GM19372 (cell line): ENCODE measurements at regions not wholly inside any gene's neighbourhood (a gene's known extent, or its start where the extent isn't known, plus 50 kb on each side); places are given as distances from the start of the nearest gene placed in this dataset.
"Not testable (repeated sequence)": the region's sequence is repeated elsewhere in the genome, so short reads cannot be mapped to it uniquely, and the experiment has no call there.

Experiments
- ATAC-seq: cut with Tn5 transposase; IDR thresholded peaks from one replicate; pipeline ENCODE4 v1.9.1; 2021; ENCODE audit warnings: mild to moderate bottlenecking, low read depth, moderate library complexity; ENCODE audit not compliant: unreplicated experiment

GRCh38 chr13:106108346-106108745 lies 427.1 kb downstream of the EFNB2 start:
- ATAC-seq: no peak

- ATAC-seq: no peak
Observed at GRCh38 chr13:106107061-106107460, 428.4 kb downstream of the EFNB2 start.

- ATAC-seq: no peak
Observed at GRCh38 chr13:106105153-106105552, 430.3 kb downstream of the EFNB2 start.

- ATAC-seq: no peak
Observed at GRCh38 chr13:106104281-106104901, 431.1 kb downstream of the EFNB2 start.

- ATAC-seq: no peak
Observed at GRCh38 chr13:106103779-106104178, 431.7 kb downstream of the EFNB2 start.

GRCh38 chr13:106102786-106103185 lies 432.7 kb downstream of the EFNB2 start:
- no peak for ATAC-seq

- ATAC-seq: no peak
Observed at GRCh38 chr13:106101201-106101600, 434.3 kb downstream of the EFNB2 start.

GRCh38 chr13:106100171-106100919 lies 435.1 kb downstream of the EFNB2 start:
- ATAC-seq: no peak

- ATAC-seq: no peak
Observed at GRCh38 chr13:106099765-106100164, 435.7 kb downstream of the EFNB2 start.

- no peak for ATAC-seq
Observed at GRCh38 chr13:106098778-106099177, 436.7 kb downstream of the EFNB2 start.

GRCh38 chr13:106096661-106097092 lies 438.8 kb downstream of the EFNB2 start:
- ATAC-seq: no peak

GRCh38 chr13:106095919-106096318 lies 439.5 kb downstream of the EFNB2 start:
- no peak for ATAC-seq

- ATAC-seq: no peak
Observed at GRCh38 chr13:106095406-106095805, 440.1 kb downstream of the EFNB2 start.

GRCh38 chr13:106090001-106090400 lies 445.5 kb downstream of the EFNB2 start:
- ATAC-seq: no peak

GRCh38 chr13:106089261-106089980 lies 446.0 kb downstream of the EFNB2 start:
- ATAC-seq: no peak

GRCh38 chr13:106088085-106088484 lies 447.4 kb downstream of the EFNB2 start:
- no peak for ATAC-seq

- ATAC-seq: no peak
Observed at GRCh38 chr13:106087201-106087600, 448.3 kb downstream of the EFNB2 start.

GRCh38 chr13:106083620-106084350 lies 451.7 kb downstream of the EFNB2 start:
- ATAC-seq: no peak

GRCh38 chr13:106081221-106081620 lies 454.2 kb downstream of the EFNB2 start:
- ATAC-seq: not testable (repeated sequence)

- no peak for ATAC-seq
Observed at GRCh38 chr13:106078191-106078590, 457.3 kb downstream of the EFNB2 start.

GRCh38 chr13:106077017-106077416 lies 458.4 kb downstream of the EFNB2 start:
- no peak for ATAC-seq
